Activated naive CD8-positive, alpha-beta T cell treated with anti-CD3 and anti-CD28 coated beads, Interleukin-2, amount 50 U/mL, for 24 hours (primary cell): ENCODE measurements at regions not wholly inside any gene's neighbourhood (a gene's known extent, or its start where the extent isn't known, plus 50 kb on each side); places are given as distances from the start of the nearest gene placed in this dataset.
A peak's percentile ranks its signal among the peaks of the same experiment; 100 is the strongest.

Source experiments
- ATAC-seq: fragments of 150-1000 bp; cut with Tn5 transposase; one replicate; pipeline ENCODE4 v1.10.0; 2021
- DNase-seq: peaks from one replicate; pipeline ENCODE4 v3.0.0; 2021
- H3K27ac Mint-ChIP-seq: one replicate; pipeline ENCODE4 v1.8.0; 2021; ENCODE audit warnings: mild to moderate bottlenecking, mixed read lengths
- H3K27me3 Mint-ChIP-seq: one replicate; pipeline ENCODE4 v1.8.0; 2021; ENCODE audit warnings: mixed read lengths
- H3K36me3 Mint-ChIP-seq: one replicate; pipeline ENCODE4 v1.8.0; 2021; ENCODE audit warnings: low read depth, mixed read lengths
- H3K4me1 Mint-ChIP-seq: one replicate; pipeline ENCODE4 v1.8.0; 2021; ENCODE audit warnings: mixed read lengths
- H3K4me3 Mint-ChIP-seq: one replicate; pipeline ENCODE4 v1.8.0; 2021; ENCODE audit warnings: mild to moderate bottlenecking, moderate library complexity, mixed read lengths
- H3K9me3 Mint-ChIP-seq: one replicate; pipeline ENCODE4 v1.8.0; 2021; ENCODE audit warnings: mixed read lengths

DNA sequence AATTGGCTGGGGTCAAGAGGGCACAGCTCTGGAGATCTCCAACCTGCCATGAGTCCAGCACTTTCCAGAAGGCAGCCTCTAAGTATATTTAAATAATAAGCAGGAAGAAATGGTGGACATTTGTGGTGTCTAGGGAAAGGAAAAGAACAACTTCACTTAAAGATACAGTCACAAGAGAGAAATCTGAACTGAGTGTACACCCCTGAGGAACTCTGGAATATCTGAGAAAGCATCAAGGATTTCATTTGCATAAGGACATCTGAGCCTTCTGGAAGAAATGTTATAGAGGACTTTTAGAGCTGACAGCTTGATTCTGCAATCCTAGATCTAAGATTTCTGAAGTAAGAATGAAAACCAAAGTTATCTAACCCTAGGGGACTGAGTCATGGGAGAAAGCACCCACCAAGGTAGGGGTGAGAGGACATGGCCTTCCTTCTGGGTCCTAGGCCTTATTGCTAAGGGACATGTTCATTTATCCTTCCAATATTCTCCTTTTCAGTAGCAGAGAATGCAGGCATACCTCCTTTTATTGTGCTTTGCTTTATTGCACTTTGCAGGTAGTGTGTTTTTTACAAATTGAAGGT lies 253.4 kb upstream of the SLC24A2 start:
- ATAC-seq (peak; percentile 52), DNase-seq (no peak)
- Mint-ChIP-seq H3K27ac (no peak overlapping the region), H3K4me3 (no peak overlapping the region), H3K9me3 (no peaks in the 10 kb centered on the region), H3K27me3 (no peaks in the 10 kb centered on the region), H3K36me3 (no peaks in the 10 kb centered on the region), H3K4me1 (peaks cover 27% of the 10 kb centered on the region)

DNA sequence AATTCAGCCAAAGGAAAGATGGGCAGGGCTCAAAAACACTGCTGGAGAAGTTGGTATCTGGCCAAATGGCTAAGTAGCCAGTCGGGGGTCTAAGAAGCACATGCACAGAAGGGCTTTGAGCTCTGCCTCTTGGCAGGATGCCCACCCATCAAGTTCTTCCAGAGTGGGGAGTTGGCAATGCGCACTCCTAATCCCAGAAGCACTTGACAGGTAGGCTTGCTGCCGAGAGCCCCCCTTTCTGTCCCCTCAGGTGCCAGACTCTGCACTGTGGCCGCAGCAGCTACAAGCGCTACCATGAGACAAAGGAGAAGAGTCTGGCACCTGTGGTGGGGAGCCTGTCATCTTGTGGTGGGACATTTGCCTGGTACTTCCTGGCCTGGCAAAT lies 252.9 kb upstream of the SLC24A2 start:
- H3K27ac Mint-ChIP-seq: no peak overlapping the region
- H3K9me3 Mint-ChIP-seq: no peaks in the 10 kb centered on the region
- no peak overlapping the region for H3K4me3 Mint-ChIP-seq
- peaks cover 27% of the 10 kb centered on the region for H3K4me1 Mint-ChIP-seq
- H3K27me3 Mint-ChIP-seq: no peaks in the 10 kb centered on the region
- H3K36me3 Mint-ChIP-seq: no peaks in the 10 kb centered on the region
- no peak for DNase-seq
- no peak for ATAC-seq

DNA sequence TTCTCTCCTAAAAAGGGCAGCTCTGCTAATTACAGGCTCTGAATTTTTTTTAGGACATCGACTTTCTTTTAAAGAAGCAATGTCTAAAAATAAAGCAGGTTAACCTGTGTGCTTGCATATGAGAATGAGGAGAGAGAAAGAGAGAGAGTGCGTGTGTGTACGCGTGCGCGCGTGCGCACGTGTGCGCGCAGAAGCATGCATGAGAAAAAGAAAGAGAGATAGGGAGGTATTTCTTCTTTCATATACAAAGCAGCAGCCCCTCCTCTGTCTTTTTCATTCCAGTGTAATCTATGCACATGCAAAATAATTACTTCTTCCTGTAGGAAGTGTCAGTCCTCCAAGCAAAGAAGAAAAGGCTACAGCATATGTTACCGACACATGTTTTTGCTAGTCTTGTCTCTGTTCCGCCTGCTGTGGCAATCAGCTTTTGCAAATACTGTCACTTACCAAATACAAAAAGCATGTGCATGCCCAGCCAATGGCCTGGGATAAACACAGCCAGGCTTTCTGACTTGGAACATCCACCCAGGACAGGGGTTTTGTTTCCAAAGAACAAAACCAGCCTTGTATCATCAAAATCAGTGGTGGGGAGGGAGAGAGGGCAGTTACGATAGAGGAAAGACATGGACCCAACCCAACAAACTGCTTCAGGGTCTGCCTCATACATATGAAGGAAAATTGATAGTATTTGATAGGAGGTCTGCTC lies 252.3 kb upstream of the SLC24A2 start:
- no peak for ATAC-seq
- no peak for DNase-seq
- H3K4me3 Mint-ChIP-seq: no peak overlapping the region
- no peaks in the 10 kb centered on the region for H3K27me3 Mint-ChIP-seq
- no peaks in the 10 kb centered on the region for H3K36me3 Mint-ChIP-seq
- no peaks in the 10 kb centered on the region for H3K9me3 Mint-ChIP-seq
- H3K27ac Mint-ChIP-seq: no peak overlapping the region
- H3K4me1 Mint-ChIP-seq: peaks cover 27% of the 10 kb centered on the region

DNA sequence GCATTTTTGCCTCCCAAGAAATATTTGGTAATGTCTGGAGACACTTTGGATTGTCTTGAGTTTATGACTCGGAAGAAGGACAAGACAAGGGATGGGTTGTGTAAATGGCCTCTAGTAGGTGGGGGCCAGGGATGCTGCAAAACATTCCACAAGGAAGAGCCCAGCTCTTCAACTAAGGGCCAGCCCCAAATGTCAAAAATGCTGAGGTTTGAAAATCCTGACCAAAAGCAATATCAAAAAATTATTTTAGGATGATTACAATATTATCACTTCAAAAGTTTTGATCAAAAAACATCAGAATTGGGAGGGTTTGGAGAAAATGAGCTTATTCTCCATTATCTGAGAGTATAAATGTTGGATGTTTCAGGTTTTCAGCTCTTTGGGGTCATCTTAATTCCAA lies 248.9 kb upstream of the SLC24A2 start:
- Mint-ChIP-seq H3K36me3 (no peaks in the 10 kb centered on the region), H3K27me3 (no peaks in the 10 kb centered on the region), H3K4me3 (no peak overlapping the region), H3K27ac (no peak overlapping the region), H3K9me3 (no peaks in the 10 kb centered on the region), H3K4me1 (peaks cover 13% of the 10 kb centered on the region)
- DNase-seq (no peak), ATAC-seq (no peak)

DNA sequence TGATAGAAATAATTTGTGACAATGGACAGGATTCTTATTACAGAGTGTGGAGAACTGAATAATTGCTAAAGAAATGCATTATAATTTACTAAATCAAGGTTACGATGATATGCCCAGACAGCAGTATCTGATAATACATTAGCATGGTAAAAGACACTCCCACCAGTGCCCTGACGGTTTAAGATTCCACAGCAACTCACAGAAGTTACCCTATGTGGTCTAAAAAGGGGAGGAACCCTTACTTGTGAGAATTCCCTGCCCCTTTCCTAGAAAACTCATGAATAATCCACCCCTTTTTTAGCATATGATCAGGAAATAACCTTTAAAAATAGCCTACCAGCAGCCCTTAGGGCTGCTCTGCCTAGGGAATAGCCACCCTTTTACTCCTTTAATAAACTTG lies 244.7 kb upstream of the SLC24A2 start:
- H3K9me3 Mint-ChIP-seq: no peaks in the 10 kb centered on the region
- H3K36me3 Mint-ChIP-seq: no peaks in the 10 kb centered on the region
- H3K27me3 Mint-ChIP-seq: no peaks in the 10 kb centered on the region
- DNase-seq (no peak), ATAC-seq (no peak)
- no peak overlapping the region for H3K27ac Mint-ChIP-seq
- peaks cover 1% of the 10 kb centered on the region for H3K4me1 Mint-ChIP-seq
- no peak overlapping the region for H3K4me3 Mint-ChIP-seq

DNA sequence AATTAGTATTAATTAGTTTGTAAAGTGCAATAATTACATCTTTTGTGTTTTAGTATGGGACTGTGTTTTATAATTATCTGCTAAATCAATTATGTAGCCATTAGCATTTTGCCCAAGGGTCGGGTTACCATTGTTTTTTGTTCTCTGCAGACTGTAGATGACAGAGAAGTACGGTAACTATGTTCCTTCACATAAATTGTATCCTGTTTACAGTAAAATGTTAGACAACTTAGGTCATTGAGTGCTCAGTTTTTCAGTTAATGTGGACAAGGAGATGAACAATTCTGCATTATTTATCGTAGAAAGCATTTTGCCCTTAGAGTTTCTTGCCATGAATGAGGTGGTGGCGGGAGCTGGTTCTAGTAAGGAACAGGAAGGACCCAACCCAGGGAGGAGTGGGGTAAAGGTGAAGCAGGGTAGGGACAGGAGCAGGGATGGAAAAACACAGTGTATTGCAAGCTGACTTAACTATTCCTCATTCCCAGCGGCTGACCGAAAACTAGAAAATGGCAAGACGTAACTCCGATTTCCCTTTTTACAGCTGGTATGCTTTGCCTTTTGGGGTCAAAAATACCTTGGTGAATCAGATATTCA lies 243.7 kb upstream of the SLC24A2 start:
- H3K4me3 Mint-ChIP-seq: no peak overlapping the region
- no peak overlapping the region for H3K27ac Mint-ChIP-seq
- H3K4me1 Mint-ChIP-seq: peaks cover 1% of the 10 kb centered on the region
- ATAC-seq (no peak), DNase-seq (no peak)
- H3K27me3 Mint-ChIP-seq: no peaks in the 10 kb centered on the region
- no peaks in the 10 kb centered on the region for H3K9me3 Mint-ChIP-seq
- no peaks in the 10 kb centered on the region for H3K36me3 Mint-ChIP-seq

DNA sequence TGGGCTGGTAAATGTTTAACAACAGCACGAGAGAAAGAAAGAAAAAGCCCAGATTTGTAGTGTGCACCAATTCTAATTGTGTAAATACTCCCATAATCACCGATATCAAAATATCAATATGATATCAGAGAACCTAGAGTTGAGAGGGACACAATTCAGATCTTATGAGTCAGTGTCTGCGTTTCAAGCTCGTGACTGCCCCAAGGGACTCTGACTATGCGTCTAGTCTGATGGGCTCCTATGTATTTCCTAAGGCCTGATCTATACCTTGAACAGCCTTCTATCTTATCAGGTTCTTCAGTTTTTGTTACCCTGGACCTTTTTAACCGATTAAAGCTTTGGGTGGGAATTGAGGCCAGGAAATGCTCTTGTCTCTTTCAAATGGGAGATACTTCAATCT lies 243.0 kb upstream of the SLC24A2 start:
- DNase-seq: no peak
- ATAC-seq: no peak
- H3K4me1 Mint-ChIP-seq: peaks cover 1% of the 10 kb centered on the region
- no peaks in the 10 kb centered on the region for H3K9me3 Mint-ChIP-seq
- H3K4me3 Mint-ChIP-seq: no peak overlapping the region
- H3K27me3 Mint-ChIP-seq: no peaks in the 10 kb centered on the region
- H3K27ac Mint-ChIP-seq: no peak overlapping the region
- no peaks in the 10 kb centered on the region for H3K36me3 Mint-ChIP-seq

DNA sequence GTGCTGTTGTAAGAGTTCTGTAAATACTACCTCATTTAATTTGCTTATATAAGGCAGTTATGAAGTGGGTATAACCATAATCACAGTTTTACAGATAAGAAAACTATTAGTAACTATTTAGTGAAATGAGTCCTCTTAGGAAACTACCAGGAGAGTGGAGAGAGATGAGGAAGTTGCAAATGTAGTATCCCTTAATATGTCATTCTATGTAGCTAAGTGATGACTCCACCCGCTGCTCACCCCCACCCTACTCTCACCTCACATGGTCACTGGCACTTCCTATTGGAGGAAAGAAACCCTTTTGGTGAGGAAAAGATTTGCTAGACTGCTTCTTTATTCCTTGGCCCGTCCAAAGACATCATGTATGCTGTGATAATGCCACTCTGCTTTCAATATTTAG lies 241.8 kb upstream of the SLC24A2 start:
- no peak for ATAC-seq

DNA sequence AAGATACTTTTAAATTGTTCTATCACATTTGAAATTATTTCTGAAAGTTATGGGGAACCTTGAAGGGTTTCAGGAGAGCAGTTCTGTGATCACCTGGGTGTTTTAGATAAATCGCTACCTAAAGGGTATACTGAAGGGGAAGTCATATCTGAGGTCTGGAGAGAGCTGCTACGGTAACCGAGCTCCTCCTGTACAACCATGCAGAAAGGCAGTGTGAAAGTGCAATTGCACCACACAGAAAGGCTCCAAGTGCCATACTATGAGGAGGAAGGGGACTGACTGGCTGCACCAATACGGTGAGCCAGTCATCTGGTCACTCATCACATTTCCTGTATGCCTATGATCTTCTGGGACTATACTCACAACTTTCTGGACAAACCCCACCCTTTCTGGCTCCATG lies 241.4 kb upstream of the SLC24A2 start:
- DNase-seq (no peak), ATAC-seq (no peak)
- Mint-ChIP-seq H3K27me3 (no peaks in the 10 kb centered on the region), H3K27ac (no peak overlapping the region), H3K4me1 (peaks cover 1% of the 10 kb centered on the region), H3K36me3 (no peaks in the 10 kb centered on the region), H3K4me3 (no peak overlapping the region), H3K9me3 (no peaks in the 10 kb centered on the region)

More for the DNA sequence above, 241.8 kb upstream of the SLC24A2 start:
- peaks cover 1% of the 10 kb centered on the region for H3K4me1 Mint-ChIP-seq
- no peaks in the 10 kb centered on the region for H3K27me3 Mint-ChIP-seq
- no peak overlapping the region for H3K4me3 Mint-ChIP-seq
- H3K36me3 Mint-ChIP-seq: no peaks in the 10 kb centered on the region
- no peaks in the 10 kb centered on the region for H3K9me3 Mint-ChIP-seq
- no peak for DNase-seq
- no peak overlapping the region for H3K27ac Mint-ChIP-seq

DNA sequence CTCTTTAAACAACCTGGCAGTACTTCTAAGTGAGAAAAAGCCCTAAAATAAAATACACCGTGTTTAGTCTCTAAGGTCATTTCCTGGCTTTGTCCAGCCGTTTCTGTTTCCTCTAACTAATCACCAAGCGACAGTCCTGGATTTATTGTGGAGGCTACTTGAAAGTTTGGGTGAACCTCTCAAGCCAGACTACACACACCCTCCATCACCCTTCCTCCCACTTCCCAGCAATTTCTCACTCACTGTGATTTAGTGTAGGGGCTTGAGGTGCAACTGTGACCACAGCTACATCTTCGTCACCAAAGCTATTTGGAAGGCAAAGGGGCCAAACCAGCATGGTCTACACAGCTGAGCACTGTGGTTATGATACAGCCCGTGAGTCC lies 240.0 kb upstream of the SLC24A2 start:
- Mint-ChIP-seq H3K27ac (no peak overlapping the region), H3K27me3 (no peaks in the 10 kb centered on the region), H3K9me3 (no peaks in the 10 kb centered on the region), H3K36me3 (no peaks in the 10 kb centered on the region), H3K4me1 (peaks cover 1% of the 10 kb centered on the region), H3K4me3 (no peak overlapping the region)
- DNase-seq: no peak
- ATAC-seq: no peak

DNA sequence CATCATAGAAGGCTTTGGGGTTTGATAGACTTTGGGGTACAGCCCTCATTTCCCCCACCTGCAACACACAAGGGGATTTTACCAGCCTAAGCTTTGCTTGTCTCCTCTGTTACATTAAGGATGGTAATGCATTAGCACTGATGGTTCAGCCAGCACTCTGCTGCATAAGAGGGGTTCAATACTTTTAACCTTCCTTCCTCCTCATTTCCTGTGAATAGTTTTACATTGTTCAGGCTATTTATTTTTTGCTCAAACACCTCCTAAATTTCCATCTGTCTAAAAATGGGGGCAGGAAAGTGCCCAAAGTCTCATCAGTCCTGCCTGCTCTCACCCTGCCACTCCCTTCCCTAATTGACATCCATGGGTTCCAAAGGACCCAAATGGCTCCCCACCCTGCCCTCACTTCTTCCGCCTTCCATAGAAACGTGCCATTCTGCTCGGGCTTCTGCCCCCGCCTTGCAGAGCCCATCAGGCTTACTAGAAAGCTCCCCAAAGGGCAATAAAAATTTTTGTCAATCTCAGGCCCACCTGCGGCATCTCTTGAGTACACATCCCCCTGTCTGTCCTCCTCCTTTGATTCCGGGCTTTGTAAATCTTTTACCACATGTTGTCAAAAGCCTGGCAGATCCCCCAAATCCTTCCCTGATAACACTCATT lies 239.5 kb upstream of the SLC24A2 start:
- no peaks in the 10 kb centered on the region for H3K4me1 Mint-ChIP-seq

DNA sequence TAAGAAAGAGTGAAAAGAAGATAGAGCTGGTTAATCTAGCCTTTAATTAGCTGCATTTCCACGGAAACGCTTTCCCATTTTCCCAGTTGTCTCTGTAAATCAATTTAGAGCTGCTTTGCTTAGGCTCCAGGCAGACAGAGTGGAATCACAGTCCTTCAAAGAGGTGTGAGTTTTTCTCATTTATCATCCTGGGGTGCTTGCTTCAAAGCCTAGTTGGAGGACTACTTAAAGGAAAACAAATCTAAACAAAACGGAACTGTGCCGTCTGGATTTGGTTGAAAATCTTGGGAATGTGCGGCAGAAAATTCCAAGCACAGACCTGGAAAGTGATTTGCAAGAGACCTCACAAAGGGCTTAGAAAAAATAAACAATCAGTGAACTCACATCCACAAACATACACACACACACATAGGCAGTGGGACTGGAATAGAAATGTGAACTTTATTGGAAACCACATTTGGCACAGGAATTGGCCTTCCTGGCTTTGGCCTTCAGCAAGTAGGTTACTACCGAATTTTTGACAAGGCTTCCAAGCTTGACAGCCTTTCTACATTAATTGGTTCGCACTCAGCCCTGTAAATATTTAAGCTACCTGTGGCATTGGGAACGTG lies 235.2 kb upstream of the SLC24A2 start:
- ATAC-seq (no peak), DNase-seq (no peak)
- Mint-ChIP-seq H3K9me3 (no peaks in the 10 kb centered on the region), H3K4me1 (peaks cover 6% of the 10 kb centered on the region), H3K4me3 (no peak overlapping the region), H3K27me3 (no peaks in the 10 kb centered on the region), H3K36me3 (no peaks in the 10 kb centered on the region), H3K27ac (no peak overlapping the region)

More for the DNA sequence above, 239.5 kb upstream of the SLC24A2 start:
- H3K4me3 Mint-ChIP-seq: no peak overlapping the region
- no peak for DNase-seq
- no peak overlapping the region for H3K27ac Mint-ChIP-seq
- no peaks in the 10 kb centered on the region for H3K36me3 Mint-ChIP-seq
- H3K9me3 Mint-ChIP-seq: no peaks in the 10 kb centered on the region
- ATAC-seq: no peak
- H3K27me3 Mint-ChIP-seq: no peaks in the 10 kb centered on the region

DNA sequence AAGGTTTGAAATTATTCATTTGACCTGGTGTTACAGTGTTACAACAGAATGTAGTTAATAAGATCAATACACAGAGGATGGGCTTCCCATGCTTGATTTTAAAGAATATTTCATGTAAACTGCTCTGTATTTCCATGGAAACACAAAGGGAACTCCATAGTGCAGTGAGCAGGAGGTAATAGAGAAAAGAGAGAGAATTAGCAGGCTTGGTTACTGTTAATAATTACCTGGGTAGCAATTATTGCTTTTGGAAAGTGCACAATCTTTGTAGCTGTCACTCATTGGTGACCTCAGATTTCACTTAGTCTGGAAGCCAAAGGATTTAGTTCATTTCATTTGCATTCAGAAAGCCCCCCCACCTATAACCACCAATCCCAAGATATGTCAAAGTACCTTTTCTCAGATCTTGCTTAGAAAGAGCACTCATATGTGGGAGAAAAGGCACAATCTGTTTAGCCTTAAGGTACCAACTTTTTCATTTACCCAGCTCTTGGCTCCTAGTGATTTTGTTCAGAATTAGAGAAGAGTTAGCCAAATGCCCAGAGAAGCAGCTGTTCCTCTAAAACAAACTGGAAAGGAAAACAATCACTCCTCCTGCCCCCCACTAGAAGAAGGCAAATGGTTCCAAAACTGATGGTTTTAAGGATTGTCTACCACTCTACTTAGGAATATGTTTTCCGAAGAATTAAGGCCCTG lies 234.5 kb upstream of the SLC24A2 start:
- H3K36me3 Mint-ChIP-seq: no peaks in the 10 kb centered on the region
- no peaks in the 10 kb centered on the region for H3K9me3 Mint-ChIP-seq
- H3K4me3 Mint-ChIP-seq: no peak overlapping the region
- ATAC-seq: no peak
- H3K4me1 Mint-ChIP-seq: peaks cover 6% of the 10 kb centered on the region
- no peaks in the 10 kb centered on the region for H3K27me3 Mint-ChIP-seq
- no peak overlapping the region for H3K27ac Mint-ChIP-seq
- DNase-seq: no peak

DNA sequence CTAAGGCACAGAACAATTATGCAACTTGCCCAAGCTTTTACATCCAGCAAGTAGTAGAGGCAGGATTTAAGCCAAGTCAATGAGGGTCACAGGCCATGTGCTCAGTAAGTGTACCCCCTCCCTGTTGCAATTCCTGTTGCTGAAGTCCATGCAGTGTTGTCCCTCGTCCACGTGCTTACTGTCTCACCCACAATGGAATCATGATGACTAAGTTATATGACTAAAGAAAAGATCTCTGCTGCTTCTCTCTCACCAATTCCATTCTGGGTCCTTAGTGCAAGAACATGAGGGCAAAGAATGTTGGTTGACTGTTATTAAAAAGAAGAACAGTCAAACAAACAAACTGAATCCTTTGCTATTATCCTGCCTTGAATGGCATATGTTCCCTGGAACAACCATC lies 233.6 kb upstream of the SLC24A2 start:
- no peak for DNase-seq
- no peaks in the 10 kb centered on the region for H3K9me3 Mint-ChIP-seq
- H3K36me3 Mint-ChIP-seq: no peaks in the 10 kb centered on the region
- H3K4me1 Mint-ChIP-seq: peaks cover 6% of the 10 kb centered on the region
- ATAC-seq: no peak
- H3K27me3 Mint-ChIP-seq: no peaks in the 10 kb centered on the region
- H3K27ac Mint-ChIP-seq: no peak overlapping the region
- no peak overlapping the region for H3K4me3 Mint-ChIP-seq
